ENCODE measurements at regions not wholly inside any gene's neighbourhood (a gene's known extent, or its start where the extent isn't known, plus 50 kb on each side); places are given as distances from the start of the nearest gene placed in this dataset.

- TF ChIP-seq, protein P1, sequence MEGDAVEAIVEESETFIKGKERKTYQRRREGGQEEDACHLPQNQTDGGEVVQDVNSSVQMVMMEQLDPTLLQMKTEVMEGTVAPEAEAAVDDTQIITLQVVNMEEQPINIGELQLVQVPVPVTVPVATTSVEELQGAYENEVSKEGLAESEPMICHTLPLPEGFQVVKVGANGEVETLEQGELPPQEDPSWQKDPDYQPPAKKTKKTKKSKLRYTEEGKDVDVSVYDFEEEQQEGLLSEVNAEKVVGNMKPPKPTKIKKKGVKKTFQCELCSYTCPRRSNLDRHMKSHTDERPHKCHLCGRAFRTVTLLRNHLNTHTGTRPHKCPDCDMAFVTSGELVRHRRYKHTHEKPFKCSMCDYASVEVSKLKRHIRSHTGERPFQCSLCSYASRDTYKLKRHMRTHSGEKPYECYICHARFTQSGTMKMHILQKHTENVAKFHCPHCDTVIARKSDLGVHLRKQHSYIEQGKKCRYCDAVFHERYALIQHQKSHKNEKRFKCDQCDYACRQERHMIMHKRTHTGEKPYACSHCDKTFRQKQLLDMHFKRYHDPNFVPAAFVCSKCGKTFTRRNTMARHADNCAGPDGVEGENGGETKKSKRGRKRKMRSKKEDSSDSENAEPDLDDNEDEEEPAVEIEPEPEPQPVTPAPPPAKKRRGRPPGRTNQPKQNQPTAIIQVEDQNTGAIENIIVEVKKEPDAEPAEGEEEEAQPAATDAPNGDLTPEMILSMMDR (conservative IDR thresholded peaks at IDR 0.05; ENCODE audit: low read length): no peak
- no peak for TF ChIP-seq EZH2phosphoT487 (IDR thresholded peaks at IDR 0.05; ENCODE audit: borderline replicate concordance, low read depth, low read length)
Observed at GRCh38 chr2:46841621-46842020, 74.0 kb downstream of the MCFD2 start.

Data from OCI-LY7 (cell line).